ENCODE measurements at regions not wholly inside any gene's neighbourhood (a gene's known extent, or its start where the extent isn't known, plus 50 kb on each side); places are given as distances from the start of the nearest gene placed in this dataset.

- Histone ChIP-seq H3K9me3 (ENCODE audit: control insufficient read depth, low read length) (no peaks in the 10 kb centered on the region), H3K27me3 (ENCODE audit: control insufficient read depth, insufficient read depth, low read length, poor library complexity, severe bottlenecking) (no peaks in the 10 kb centered on the region), H3K36me3 (ENCODE audit: control insufficient read depth, insufficient read depth, low read length) (no peaks in the 10 kb centered on the region), H3K4me1 (ENCODE audit: control insufficient read depth, insufficient read depth, low read length) (peaks cover 3% of the 10 kb centered on the region), H3K4me3 (ENCODE audit: insufficient read depth, low read depth, low read length) (no peak overlapping the region), H3K27ac (ENCODE audit: insufficient read depth, low read depth, low read length, poor library complexity, severe bottlenecking) (no peak overlapping the region)
- WGBS, 2 experiments, result 68 to 74% methylated on average over 7 of the region's 7 CpGs
Observed at GRCh38 chr6:19664050-19664449, 173.1 kb upstream of the ID4 start.

DNA sequence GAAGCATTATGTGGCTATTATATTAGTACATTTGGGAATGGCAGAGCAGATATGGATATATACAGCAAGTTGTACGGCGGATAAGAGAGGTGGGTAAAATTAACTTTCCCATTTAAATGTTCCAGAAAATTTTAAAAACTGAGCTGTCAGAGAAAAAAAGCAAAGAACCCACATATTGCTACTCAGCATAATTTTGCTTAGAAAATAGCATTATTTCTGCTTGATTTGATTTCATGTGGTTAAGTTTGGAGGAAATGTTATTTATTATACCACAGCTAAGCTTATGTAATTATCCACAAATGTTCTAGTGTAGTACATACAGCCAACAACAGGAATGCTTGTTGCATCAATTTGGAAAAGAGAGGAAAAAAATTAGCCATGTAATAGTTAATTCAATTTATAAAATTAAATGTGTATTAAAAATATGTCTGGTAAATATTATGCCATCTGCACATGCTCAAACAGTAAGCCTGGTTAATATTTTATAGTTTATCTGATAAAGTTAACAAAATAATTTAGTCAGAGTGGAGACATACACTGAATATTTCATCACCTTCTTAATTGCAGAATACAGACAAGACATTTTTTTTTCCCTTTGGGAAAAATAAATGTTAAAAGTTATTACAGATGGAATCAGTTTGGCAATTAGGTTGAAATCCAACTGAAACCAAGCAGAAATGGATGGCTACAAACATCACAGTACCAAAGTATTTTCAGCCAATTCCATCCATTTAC lies 172.1 kb upstream of the ID4 start:
- WGBS, 2 experiments, result 85% methylated on average over 2 of the region's 2 CpGs; no CpG with 5 or more reads in 1 of the 2 experiments
- no peak overlapping the region for H3K4me3 ChIP-seq (ENCODE audit: insufficient read depth, low read depth, low read length)

DNA sequence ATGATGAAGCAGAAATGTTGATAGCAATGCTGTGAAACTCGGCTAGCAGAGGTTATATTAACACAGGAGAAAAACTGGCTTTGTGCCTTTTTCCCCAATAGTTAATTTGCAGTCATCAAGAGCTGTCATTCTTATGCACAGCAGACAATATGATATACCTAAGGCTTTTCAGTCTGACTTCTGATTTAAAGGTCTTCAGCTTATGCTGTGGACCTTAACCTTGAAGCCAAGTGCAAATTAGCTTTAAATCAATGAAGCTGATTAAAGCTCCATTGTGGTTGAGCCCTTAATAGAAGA lies 171.6 kb upstream of the ID4 start:
- peaks cover 3% of the 10 kb centered on the region for H3K4me1 ChIP-seq (ENCODE audit: control insufficient read depth, insufficient read depth, low read length)
- no peaks in the 10 kb centered on the region for H3K9me3 ChIP-seq (ENCODE audit: control insufficient read depth, low read length)
- no peak overlapping the region for H3K27ac ChIP-seq (ENCODE audit: insufficient read depth, low read depth, low read length, poor library complexity, severe bottlenecking)
- no peaks in the 10 kb centered on the region for H3K36me3 ChIP-seq (ENCODE audit: control insufficient read depth, insufficient read depth, low read length)
- no peaks in the 10 kb centered on the region for H3K27me3 ChIP-seq (ENCODE audit: control insufficient read depth, insufficient read depth, low read length, poor library complexity, severe bottlenecking)
- 46 to 79% methylated on average over 1 of the region's 1 CpG for WGBS, 2 experiments
- H3K4me3 ChIP-seq (ENCODE audit: insufficient read depth, low read depth, low read length), result no peak overlapping the region

More for the DNA sequence above, 172.1 kb upstream of the ID4 start:
- H3K27me3 ChIP-seq (ENCODE audit: control insufficient read depth, insufficient read depth, low read length, poor library complexity, severe bottlenecking), result no peaks in the 10 kb centered on the region
- no peaks in the 10 kb centered on the region for H3K36me3 ChIP-seq (ENCODE audit: control insufficient read depth, insufficient read depth, low read length)
- H3K27ac ChIP-seq (ENCODE audit: insufficient read depth, low read depth, low read length, poor library complexity, severe bottlenecking), result no peak overlapping the region
- H3K9me3 ChIP-seq (ENCODE audit: control insufficient read depth, low read length), result no peaks in the 10 kb centered on the region
- H3K4me1 ChIP-seq (ENCODE audit: control insufficient read depth, insufficient read depth, low read length), result peaks cover 3% of the 10 kb centered on the region

DNA sequence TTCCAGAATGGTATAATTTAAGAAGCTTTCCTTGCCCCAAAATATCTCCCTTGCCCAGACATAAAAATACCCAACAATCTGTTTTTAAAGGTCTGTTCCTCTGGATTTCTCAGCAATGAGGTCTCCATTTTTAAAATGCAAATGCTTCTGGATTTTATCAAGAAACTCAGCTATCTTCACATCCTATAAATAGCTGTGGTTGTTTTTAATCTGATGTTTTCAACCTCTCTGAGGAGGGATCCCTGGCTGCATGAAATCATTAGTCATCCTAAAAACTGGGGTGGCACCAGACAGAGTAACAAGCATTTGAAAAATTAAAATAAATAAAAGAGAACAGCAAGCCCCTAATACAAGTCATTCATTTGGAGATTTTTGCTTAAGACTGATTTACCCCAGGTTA lies 168.5 kb upstream of the ID4 start:
- no peak overlapping the region for H3K4me3 ChIP-seq (ENCODE audit: insufficient read depth, low read depth, low read length)
- H3K4me1 ChIP-seq (ENCODE audit: control insufficient read depth, insufficient read depth, low read length), result no peaks in the 10 kb centered on the region
- H3K27me3 ChIP-seq (ENCODE audit: control insufficient read depth, insufficient read depth, low read length, poor library complexity, severe bottlenecking), result no peaks in the 10 kb centered on the region
- no peaks in the 10 kb centered on the region for H3K36me3 ChIP-seq (ENCODE audit: control insufficient read depth, insufficient read depth, low read length)
- H3K9me3 ChIP-seq (ENCODE audit: control insufficient read depth, low read length), result no peaks in the 10 kb centered on the region
- no peak overlapping the region for H3K27ac ChIP-seq (ENCODE audit: insufficient read depth, low read depth, low read length, poor library complexity, severe bottlenecking)

GRCh38 chr6:19669206-19669605 lies 168.0 kb upstream of the ID4 start:
- no peaks in the 10 kb centered on the region for H3K27me3 ChIP-seq (ENCODE audit: control insufficient read depth, insufficient read depth, low read length, poor library complexity, severe bottlenecking)
- H3K9me3 ChIP-seq (ENCODE audit: control insufficient read depth, low read length), result no peaks in the 10 kb centered on the region
- no peak overlapping the region for H3K4me3 ChIP-seq (ENCODE audit: insufficient read depth, low read depth, low read length)
- H3K27ac ChIP-seq (ENCODE audit: insufficient read depth, low read depth, low read length, poor library complexity, severe bottlenecking), result no peak overlapping the region
- no peaks in the 10 kb centered on the region for H3K4me1 ChIP-seq (ENCODE audit: control insufficient read depth, insufficient read depth, low read length)
- H3K36me3 ChIP-seq (ENCODE audit: control insufficient read depth, insufficient read depth, low read length), result no peaks in the 10 kb centered on the region

DNA sequence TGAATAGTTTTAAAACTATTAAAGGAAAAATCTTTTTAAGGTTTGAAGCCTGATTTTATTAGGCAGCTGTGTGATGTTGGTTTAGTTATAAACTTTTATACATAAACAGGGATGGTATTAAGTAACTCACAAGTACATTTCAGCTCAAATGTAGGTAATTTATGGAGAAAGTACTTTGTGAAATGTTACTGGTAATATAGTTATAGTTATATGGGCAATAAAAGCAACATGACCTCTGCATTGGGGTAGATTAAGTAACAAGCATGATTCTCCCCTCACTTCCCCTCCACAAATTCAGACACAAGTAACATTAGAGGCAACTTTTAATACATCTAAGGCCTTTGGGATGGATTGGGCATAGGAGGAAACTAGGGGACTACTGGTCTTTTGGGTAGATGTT lies 154.3 kb upstream of the ID4 start:
- Histone ChIP-seq H3K9me3 (ENCODE audit: control insufficient read depth, low read length) (no peaks in the 10 kb centered on the region), H3K27me3 (ENCODE audit: control insufficient read depth, insufficient read depth, low read length, poor library complexity, severe bottlenecking) (no peaks in the 10 kb centered on the region), H3K36me3 (ENCODE audit: control insufficient read depth, insufficient read depth, low read length) (no peaks in the 10 kb centered on the region), H3K4me3 (ENCODE audit: insufficient read depth, low read depth, low read length) (no peak overlapping the region), H3K4me1 (ENCODE audit: control insufficient read depth, insufficient read depth, low read length) (no peaks in the 10 kb centered on the region), H3K27ac (ENCODE audit: insufficient read depth, low read depth, low read length, poor library complexity, severe bottlenecking) (no peak overlapping the region)

DNA sequence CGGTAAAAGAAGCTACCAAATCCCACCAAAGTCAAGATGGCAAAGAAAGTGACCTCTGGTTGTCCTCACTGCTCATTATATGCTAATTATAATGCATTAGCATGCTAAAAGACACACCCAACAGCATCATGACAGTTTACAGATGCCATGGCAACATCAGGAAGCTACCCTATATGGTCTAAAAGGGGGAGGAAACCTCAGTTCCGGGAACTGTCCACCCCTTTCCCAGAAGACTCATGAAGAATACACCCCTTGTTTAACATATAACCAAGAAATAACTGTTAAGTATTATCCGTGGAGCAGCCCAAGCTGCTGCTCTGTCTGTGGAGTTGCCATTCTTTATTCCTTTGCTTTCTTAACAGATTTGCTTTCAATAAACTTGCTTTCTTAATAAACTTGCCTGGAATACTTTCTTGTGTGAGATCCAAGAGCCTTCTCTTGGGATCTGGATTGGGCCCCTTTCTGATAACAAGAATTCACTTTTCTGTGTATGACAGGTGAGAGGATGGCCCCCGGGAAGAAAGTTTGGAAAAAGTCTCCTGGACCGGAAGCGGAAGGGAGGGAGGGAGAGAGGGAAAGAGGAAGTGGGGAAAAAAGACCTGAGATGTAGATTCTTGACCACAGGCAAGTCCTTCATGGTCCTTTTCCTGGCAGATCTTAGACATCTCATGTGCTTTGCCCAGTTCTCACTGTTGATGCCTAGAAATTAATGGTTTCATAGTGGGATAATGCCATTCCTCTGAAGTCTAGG lies 146.7 kb upstream of the ID4 start:
- H3K27me3 ChIP-seq (ENCODE audit: control insufficient read depth, insufficient read depth, low read length, poor library complexity, severe bottlenecking), result no peaks in the 10 kb centered on the region
- H3K9me3 ChIP-seq (ENCODE audit: control insufficient read depth, low read length), result no peaks in the 10 kb centered on the region
- no peaks in the 10 kb centered on the region for H3K36me3 ChIP-seq (ENCODE audit: control insufficient read depth, insufficient read depth, low read length)
- peak overlapping the region; percentile 45 for H3K4me3 ChIP-seq (ENCODE audit: insufficient read depth, low read depth, low read length)
- no peak overlapping the region for H3K27ac ChIP-seq (ENCODE audit: insufficient read depth, low read depth, low read length, poor library complexity, severe bottlenecking)
- H3K4me1 ChIP-seq (ENCODE audit: control insufficient read depth, insufficient read depth, low read length), result peaks cover 18% of the 10 kb centered on the region
- 67 to 71% methylated on average over 6 of the region's 6 CpGs for WGBS, 2 experiments

GRCh38 chr6:19691465-19692167 lies 145.6 kb upstream of the ID4 start:
- H3K27ac ChIP-seq (ENCODE audit: insufficient read depth, low read depth, low read length, poor library complexity, severe bottlenecking), result peak overlapping the region; percentile 88
- 1% methylated on average over 44 of the region's 44 CpGs for WGBS, 2 experiments
- H3K27me3 ChIP-seq (ENCODE audit: control insufficient read depth, insufficient read depth, low read length, poor library complexity, severe bottlenecking), result no peaks in the 10 kb centered on the region
- no peaks in the 10 kb centered on the region for H3K36me3 ChIP-seq (ENCODE audit: control insufficient read depth, insufficient read depth, low read length)
- H3K9me3 ChIP-seq (ENCODE audit: control insufficient read depth, low read length), result no peaks in the 10 kb centered on the region
- H3K4me1 ChIP-seq (ENCODE audit: control insufficient read depth, insufficient read depth, low read length), result peaks cover 18% of the 10 kb centered on the region
- peak overlapping the region; percentile 45 for H3K4me3 ChIP-seq (ENCODE audit: insufficient read depth, low read depth, low read length)

GRCh38 chr6:19692506-19693298 lies 144.5 kb upstream of the ID4 start:
- WGBS, 2 experiments, result 17 to 59% methylated on average over 1 to 3 of the region's 3 CpGs
- Histone ChIP-seq H3K4me3 (ENCODE audit: insufficient read depth, low read depth, low read length) (peak overlapping the region; percentile 45), H3K27ac (ENCODE audit: insufficient read depth, low read depth, low read length, poor library complexity, severe bottlenecking) (peak overlapping the region; percentile 88)

DNA sequence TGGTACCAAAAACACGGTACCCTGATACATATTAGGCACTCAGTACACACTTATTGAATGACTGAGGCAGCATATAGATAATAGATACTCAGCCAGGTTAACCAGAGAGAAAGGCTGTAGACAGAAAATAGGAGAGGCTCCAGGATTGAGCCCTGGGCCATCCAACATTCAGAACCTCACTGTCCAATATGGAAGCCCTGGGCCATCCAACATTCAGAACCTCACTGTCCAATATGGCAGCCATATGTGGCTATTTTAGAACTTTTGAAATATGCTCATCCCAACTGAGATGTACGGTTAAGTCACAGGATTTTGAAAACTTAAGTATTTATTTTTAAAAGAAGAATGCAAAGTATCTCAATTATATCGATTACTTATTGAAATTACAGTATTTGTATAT lies 142.5 kb upstream of the ID4 start:
- 96% methylated on average over 2 of the region's 3 CpGs; no CpG with 5 or more reads in 1 of the 2 experiments for WGBS, 2 experiments
- Histone ChIP-seq H3K27ac (ENCODE audit: insufficient read depth, low read depth, low read length, poor library complexity, severe bottlenecking) (no peak overlapping the region), H3K4me3 (ENCODE audit: insufficient read depth, low read depth, low read length) (no peak overlapping the region), H3K36me3 (ENCODE audit: control insufficient read depth, insufficient read depth, low read length) (no peaks in the 10 kb centered on the region), H3K9me3 (ENCODE audit: control insufficient read depth, low read length) (no peaks in the 10 kb centered on the region), H3K4me1 (ENCODE audit: control insufficient read depth, insufficient read depth, low read length) (peaks cover 18% of the 10 kb centered on the region), H3K27me3 (ENCODE audit: control insufficient read depth, insufficient read depth, low read length, poor library complexity, severe bottlenecking) (no peaks in the 10 kb centered on the region)

More at GRCh38 chr6:19692506-19693298, 144.5 kb upstream of the ID4 start:
- H3K9me3 ChIP-seq (ENCODE audit: control insufficient read depth, low read length), result no peaks in the 10 kb centered on the region
- H3K36me3 ChIP-seq (ENCODE audit: control insufficient read depth, insufficient read depth, low read length), result no peaks in the 10 kb centered on the region
- no peaks in the 10 kb centered on the region for H3K27me3 ChIP-seq (ENCODE audit: control insufficient read depth, insufficient read depth, low read length, poor library complexity, severe bottlenecking)
- H3K4me1 ChIP-seq (ENCODE audit: control insufficient read depth, insufficient read depth, low read length), result peaks cover 18% of the 10 kb centered on the region
